ENCODE measurements at regions not wholly inside any gene's neighbourhood (a gene's known extent, or its start where the extent isn't known, plus 50 kb on each side); places are given as distances from the start of the nearest gene placed in this dataset.

- TF ChIP-seq CTCF (IDR thresholded peaks at IDR 0.05) (no peak), SMC3 (IDR thresholded peaks at IDR 0.05) (no peak), POLR2A (IDR thresholded peaks at IDR 0.05; ENCODE audit: low read length) (no peak), ZC3H11A (IDR thresholded peaks at IDR 0.05) (no peak)
Observed at GRCh38 chr10:131418681-131419080, 107.2 kb upstream of the TCERG1L start.
